HG03045 (cell line): ENCODE measurements at regions not wholly inside any gene's neighbourhood (a gene's known extent, or its start where the extent isn't known, plus 50 kb on each side); places are given as distances from the start of the nearest gene placed in this dataset.

ENCODE experiments used
- ATAC-seq: cut with Tn5 transposase; IDR thresholded peaks from one replicate; pipeline ENCODE4 v1.9.1; 2021; ENCODE audit warnings: mild to moderate bottlenecking, moderate library complexity; ENCODE audit not compliant: unreplicated experiment

DNA sequence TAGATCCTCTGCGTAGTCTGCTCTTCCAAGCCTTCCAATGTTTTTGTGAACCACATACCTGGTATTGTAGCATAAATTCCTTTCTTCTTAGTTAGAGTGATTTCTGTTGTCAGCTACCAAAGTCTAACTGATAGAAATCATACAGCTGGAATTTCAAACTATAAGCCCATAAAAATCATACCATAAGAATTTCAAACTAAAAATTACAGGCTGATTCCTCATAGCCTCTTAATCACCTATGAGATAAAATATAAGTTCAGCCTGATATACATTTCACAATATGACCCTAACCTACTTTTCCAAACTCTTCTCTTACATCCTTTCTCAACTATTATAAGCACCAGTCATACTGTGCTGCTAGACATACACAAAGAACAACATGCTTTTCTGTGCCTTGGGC, 64.8 kb downstream of the PTHLH start:
- no peak for ATAC-seq

GRCh38 chr12:27906658-27907473, 65.7 kb downstream of the PTHLH start:
- ATAC-seq: no peak

GRCh38 chr12:27906127-27906500, 66.4 kb downstream of the PTHLH start:
- ATAC-seq: no peak

DNA sequence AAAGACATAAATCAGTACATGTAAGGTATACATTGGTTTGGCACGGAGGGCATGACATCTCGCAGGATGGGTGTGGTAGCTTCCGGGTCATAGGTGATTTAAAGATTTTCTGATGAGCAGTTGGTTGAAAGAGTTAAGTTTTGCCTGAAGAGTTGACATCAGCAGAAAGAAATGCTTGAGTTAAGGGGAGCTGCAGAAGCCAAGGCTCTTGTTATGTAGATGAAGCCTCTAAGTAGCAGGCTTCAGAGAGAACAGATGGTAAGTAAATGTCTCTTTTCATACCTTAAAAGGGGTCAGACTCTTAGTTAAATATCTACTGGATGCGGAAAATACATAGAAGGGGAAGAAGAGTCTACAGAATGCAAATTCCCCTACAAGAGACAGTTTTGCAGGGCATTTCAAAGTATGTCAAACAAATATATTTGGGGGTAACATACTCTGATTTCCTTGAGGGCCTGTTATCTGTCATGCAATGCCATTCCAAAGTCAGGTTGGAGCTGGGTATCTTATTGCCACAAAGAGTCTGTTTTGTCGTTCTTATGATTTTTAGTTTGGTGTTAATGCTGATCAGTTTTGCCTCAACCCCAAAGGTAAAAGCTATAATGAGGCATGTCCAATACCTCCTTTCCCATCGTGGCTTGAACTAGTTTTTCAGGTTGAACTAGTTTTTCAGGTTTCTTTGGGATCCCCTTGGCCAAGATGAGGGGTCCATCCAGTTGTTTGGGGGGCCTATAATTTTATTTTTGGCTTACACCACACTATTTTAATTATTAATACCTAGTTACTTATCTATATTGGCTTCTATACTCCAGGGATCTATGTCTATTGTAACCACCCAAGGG, 67.0 kb downstream of the PTHLH start:
- ATAC-seq: no peak

- no peak for ATAC-seq
These were observed 69.9 kb downstream of the PTHLH start for GRCh38 chr12:27902651-27903050.

DNA sequence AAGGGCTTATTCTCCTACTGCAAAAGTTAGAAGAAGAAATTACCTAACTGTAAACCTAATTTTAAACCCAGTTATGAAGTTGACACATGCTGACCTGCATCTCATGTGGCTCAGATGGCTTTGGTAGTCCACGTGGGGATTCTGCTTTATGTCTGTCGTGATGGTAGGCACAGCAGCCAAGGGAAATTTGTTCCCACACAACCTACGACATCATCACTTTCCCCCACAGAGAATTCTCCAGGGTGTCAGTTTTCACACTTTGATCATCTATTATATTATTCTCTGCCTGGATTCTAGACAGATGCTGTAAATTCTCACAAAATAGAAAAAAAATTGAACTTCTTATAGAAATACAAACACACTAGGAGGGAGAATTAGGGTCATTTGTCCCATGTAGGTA, 70.6 kb downstream of the PTHLH start:
- ATAC-seq: no peak

- peak; percentile 71 for ATAC-seq
These were observed 71.3 kb downstream of the PTHLH start for GRCh38 chr12:27900920-27901879.

DNA sequence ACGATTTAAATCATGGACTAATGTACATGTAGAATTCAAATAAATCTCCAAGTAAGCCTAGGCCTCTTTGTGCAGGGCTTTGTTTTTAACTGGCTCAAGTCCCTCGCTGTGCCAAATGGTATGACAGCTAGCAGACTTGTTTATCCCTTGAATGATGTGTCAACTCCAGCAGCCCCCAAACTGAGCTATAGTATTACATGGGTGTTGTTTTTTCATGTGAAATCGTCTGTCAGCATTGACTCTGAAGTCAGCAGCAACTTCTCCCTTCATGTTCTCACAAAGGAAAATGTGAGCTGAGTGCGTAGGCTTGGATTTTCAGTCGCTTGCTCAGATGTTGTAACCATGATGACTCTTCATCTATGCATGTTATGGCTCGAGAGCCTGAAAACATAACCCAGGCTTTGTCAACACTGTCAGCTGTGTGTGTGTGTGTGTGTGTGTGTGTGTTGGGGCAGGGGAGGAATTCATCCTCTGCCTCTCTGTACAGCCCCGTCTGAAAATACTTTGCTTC, 73.3 kb downstream of the PTHLH start:
- no peak for ATAC-seq

- no peak for ATAC-seq
These were observed 74.5 kb downstream of the PTHLH start for GRCh38 chr12:27898022-27898421.

- no peak for ATAC-seq
These were observed 76.0 kb downstream of the PTHLH start for GRCh38 chr12:27896419-27896990.

GRCh38 chr12:27894309-27894708, 78.2 kb downstream of the PTHLH start:
- no peak for ATAC-seq

DNA sequence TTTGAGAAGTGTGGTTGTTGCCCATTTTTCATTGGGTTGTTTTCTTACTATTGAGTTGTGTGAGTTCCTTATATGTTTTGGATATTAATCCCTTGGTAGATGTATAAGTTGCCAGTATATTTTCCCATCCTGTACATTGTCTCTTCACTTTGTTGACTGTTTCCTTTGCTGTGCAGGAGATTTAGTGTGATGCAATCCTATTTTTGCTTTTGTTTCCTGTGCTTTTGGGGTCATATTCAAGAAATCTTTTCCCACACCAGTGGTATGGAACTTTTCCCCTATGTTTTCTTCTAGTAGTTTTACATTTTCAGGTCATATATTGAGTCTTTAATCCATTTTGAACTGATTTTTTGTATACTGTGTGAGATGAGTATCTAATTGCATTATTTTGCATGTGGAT, 92.8 kb downstream of the PTHLH start:
- ATAC-seq: no peak

- ATAC-seq: no peak
These were observed 95.6 kb upstream of the MANSC4 start for GRCh38 chr12:27875677-27876076.

DNA sequence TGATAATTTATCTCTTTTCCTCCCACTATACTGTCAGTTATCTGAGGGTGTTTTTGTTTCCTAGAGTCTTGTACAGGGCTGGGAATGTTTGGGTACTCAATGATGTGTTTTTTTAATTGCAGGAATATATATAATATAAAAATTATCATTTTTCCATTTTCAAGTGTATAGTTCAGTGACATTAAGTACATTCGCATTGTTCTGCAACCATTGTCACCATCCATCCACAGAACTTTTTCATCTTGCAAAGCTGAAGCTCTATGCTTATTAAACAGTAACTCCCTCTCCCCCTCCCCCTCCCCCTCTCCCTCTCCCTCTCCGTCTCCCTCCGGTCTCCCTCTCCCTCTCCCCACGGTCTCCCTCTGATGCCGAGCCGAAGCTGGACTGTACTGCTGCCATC, 93.0 kb upstream of the MANSC4 start:
- no peak for ATAC-seq

DNA sequence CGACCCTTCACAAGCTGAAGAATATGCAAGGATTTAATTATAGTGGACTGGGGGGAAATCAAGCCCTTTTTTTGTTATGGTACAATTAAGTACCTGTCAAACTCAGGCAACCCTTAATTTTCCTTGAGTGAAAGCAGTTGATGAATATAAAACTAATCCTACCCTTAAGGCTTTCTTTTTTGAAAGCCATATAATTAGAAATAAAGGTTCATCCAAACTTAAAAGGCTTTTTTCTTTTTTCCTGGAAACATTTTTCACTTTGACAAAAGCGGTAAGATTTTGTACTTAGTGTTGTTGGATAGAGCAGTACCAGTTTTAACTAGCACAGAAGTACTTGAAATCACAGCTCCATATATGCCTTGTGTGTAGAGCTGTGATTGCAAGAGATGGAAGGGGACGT, 91.9 kb upstream of the MANSC4 start:
- ATAC-seq: no peak

GRCh38 chr12:27870939-27871338, 90.9 kb upstream of the MANSC4 start:
- no peak for ATAC-seq

DNA sequence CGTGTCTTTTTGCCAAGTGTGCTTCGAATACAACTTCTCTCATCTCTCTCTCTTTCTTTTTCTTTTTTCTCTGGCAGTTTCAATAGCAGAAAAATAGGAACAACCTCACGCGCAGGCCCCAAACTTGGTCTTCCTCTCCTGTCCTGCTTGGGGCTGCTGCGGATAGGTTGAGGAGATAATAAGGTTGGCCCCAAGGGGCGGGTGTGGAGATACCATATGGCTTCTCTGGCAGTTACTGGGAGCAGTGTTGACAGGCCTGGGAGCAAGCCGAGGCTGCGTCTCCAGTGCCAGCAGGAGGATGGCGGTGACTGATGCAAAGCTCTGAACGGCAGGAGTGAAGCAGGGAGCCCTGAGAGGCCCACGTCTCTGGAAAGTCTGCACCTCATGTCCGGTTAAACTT, 89.5 kb upstream of the MANSC4 start:
- ATAC-seq: no peak

GRCh38 chr12:27868139-27868538, 88.1 kb upstream of the MANSC4 start:
- ATAC-seq: no peak

DNA sequence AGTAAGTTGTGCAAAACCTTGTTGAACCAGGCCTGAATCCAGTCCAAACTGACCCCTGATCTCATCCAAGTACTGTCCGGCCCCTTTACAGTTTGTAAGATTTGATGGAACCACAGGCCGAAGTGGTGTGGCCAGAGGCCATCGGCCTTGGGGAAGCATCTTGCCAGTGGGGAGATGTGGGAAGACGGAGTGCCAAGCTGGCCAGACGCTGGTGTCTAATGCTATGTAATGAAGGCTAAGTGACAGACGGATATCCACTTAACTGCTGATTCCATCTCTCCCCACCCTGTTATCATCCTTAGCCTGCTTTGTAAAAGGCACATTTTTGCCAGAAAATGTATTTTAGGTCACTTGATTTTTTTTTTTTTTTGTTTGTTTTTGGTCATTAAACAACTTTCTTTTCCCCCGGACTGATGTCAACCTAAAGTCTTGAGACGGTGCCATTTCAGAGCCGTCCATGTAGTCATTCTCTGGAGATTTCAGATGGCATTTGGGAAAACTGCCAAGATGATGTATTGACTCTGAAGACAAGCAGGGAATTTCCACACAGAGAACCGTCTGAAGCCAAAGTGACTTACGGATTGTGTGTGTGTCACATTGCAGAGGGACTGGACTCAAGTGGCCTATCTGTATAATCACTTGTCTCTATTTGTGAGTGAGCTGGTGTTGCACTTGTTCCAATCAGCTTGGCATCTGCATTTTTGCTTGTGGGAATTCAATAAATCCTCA, 86.5 kb upstream of the MANSC4 start:
- no peak for ATAC-seq

DNA sequence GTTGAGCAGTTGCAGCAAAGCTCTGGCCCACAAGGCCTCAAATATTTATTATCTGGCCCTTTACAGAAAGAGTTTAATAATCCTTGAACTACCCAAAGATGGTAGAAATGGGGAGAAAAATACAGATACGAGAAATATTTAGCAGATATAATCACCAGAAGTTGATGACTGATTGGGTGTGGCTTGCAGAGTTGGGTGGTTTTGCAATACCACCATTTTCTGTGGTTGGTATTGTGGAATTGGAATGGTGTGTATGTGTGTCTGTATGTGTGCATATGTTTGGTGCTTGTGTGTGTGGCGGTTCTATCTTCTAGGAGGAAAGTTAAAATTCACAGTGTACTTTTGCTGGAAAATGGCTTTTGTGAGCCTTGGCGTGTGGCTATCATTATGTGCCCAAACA, 85.4 kb upstream of the MANSC4 start:
- ATAC-seq: no peak
